ENCODE measurements at regions not wholly inside any gene's neighbourhood (a gene's known extent, or its start where the extent isn't known, plus 50 kb on each side); places are given as distances from the start of the nearest gene placed in this dataset.

DNA sequence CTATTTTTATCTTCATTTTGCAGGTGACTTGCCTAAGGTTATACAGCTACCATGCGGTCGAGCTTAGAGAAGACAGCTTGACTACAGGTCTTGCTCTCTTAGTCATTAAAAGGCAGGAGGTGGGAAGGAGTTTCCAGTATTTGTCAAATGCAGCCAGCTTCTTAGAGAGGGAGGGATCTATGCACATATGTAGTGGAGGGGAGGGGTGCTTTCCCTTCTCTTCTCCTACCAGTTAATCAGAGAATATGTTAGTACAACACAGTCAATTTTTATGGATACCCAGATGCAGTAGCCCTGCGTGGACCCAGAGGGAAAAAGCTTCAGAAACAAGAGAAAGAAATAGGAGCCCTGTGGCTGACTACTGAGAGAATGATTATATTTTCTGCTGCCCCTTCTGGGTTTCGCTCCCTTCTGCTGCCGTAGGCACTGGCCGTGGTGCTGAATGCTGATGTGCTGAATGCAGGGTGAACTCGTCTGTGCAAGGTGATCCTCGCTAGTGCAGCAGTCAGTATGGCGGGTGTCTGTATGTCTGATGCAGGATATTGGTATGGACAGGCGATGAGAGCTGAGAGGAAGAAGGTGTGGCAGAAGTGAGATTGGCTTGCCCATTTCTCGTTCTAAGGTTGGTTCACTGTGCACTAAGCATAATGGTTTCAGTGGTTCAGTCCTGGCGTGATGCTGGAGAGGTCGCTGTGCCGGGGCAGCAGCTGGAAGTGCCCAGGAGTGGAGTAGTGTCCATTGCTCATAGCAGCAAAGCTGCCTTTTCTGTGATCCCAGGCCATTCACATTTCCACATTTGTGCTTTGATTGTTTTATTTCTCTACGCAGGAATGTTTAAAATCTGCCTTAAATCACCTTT lies 189.2 kb upstream of the PODXL start:
- Histone ChIP-seq H3K4me3 (no peak overlapping the region), H3K36me3 (no peaks in the 10 kb centered on the region), H3K4me1 (no peaks in the 10 kb centered on the region), H3K9me3 (no peaks in the 10 kb centered on the region), H3K27me3 (peaks cover 0 to 13% (median 9%) of the 10 kb centered on the region in 7 donors), H3K27ac (no peak overlapping the region)
- DNase-seq (peak; percentile 25 to 32), ATAC-seq (peak in 2 of 8 donors; percentile 58 to 63)
- intact Hi-C loops (cut with DNase I) = no loop called here
- TF ChIP-seq, protein P1, sequence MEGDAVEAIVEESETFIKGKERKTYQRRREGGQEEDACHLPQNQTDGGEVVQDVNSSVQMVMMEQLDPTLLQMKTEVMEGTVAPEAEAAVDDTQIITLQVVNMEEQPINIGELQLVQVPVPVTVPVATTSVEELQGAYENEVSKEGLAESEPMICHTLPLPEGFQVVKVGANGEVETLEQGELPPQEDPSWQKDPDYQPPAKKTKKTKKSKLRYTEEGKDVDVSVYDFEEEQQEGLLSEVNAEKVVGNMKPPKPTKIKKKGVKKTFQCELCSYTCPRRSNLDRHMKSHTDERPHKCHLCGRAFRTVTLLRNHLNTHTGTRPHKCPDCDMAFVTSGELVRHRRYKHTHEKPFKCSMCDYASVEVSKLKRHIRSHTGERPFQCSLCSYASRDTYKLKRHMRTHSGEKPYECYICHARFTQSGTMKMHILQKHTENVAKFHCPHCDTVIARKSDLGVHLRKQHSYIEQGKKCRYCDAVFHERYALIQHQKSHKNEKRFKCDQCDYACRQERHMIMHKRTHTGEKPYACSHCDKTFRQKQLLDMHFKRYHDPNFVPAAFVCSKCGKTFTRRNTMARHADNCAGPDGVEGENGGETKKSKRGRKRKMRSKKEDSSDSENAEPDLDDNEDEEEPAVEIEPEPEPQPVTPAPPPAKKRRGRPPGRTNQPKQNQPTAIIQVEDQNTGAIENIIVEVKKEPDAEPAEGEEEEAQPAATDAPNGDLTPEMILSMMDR (IDR thresholded peaks at IDR 0.05) = no peak
- 36 to 39% methylated on average over 15 of the region's 15 CpGs for WGBS, 2 donors

DNA sequence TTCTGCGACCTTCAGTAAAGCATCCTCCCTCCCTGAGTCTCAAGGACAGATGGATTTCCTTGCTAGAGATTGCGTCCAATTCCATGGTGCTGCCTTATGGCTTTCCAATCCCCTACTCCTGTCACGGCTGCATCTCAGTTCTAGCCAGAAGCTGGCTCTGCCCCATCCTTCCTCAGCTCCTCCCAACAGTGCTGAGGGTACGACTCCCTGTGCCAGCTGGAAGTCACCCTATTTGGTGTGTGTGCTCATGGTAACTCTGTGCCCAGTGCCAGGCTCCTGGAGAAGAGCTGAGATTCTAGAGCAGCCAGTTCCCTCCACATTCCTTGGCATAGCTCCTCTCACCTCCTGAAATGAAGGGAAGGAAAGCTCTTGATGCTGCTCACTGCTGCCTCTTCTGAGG lies 185.0 kb upstream of the PODXL start:
- Histone ChIP-seq H3K27ac (no peak overlapping the region), H3K36me3 (no peaks in the 10 kb centered on the region), H3K9me3 (no peaks in the 10 kb centered on the region), H3K4me1 (no peaks in the 10 kb centered on the region), H3K27me3 (peaks cover 0 to 44% (median 15%) of the 10 kb centered on the region in 7 donors), H3K4me3 (no peak overlapping the region)
- TF ChIP-seq, protein P1 (IDR thresholded peaks at IDR 0.05) = no peak
- intact Hi-C loops (cut with DNase I) = no loop called here
- DNase-seq (no peak), ATAC-seq (no peak)
- 68 to 72% methylated on average over 4 of the region's 4 CpGs for WGBS, 2 donors

DNA sequence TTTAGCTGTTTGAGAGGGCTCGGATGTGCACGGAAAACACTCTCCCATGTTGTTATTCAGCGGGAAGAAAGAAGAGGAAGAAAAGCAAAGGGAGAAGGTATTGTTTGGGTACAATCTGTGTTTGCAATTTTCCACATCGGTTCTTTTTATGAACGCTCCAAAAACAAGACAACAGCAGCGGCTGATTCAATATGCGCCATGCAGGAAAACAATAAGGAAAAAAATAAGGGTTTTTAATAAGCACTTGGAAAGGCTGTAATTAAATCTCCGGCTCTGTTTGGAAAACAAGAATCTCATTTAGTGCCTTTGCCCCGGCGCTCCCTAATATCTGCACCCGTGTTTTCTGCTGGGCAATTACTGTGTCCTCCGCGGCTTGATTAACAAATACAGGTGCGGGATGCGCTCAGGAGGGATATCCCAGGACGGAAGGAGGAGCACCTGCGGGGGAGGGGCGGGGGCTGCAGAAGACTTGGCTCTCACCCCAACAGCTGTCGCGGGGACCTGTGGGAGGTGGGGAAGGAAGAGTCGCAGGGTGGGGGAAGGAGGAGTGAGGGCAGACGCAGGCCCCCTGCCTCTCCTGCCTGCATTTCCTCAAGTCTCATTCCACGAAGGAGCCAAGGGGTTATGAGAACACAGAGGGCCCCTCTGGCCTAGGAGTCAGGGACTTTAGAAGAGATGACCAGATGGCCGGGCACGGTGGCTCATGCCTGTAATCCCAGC lies 181.5 kb upstream of the PODXL start:
- Histone ChIP-seq H3K27ac (no peak overlapping the region), H3K4me3 (no peak overlapping the region), H3K36me3 (no peaks in the 10 kb centered on the region), H3K27me3 (peaks cover 0 to 46% (median 15%) of the 10 kb centered on the region in 7 donors), H3K4me1 (peaks cover 0 to 4% (median 0%) of the 10 kb centered on the region in 9 donors), H3K9me3 (no peaks in the 10 kb centered on the region)
- TF ChIP-seq, protein P1 (IDR thresholded peaks at IDR 0.05) = no peak
- 58 to 60% methylated on average over 25 of the region's 25 CpGs for WGBS, 2 donors
- DNase-seq (no peak), ATAC-seq (no peak)
- intact Hi-C loops (cut with DNase I) = no loop called here

DNA sequence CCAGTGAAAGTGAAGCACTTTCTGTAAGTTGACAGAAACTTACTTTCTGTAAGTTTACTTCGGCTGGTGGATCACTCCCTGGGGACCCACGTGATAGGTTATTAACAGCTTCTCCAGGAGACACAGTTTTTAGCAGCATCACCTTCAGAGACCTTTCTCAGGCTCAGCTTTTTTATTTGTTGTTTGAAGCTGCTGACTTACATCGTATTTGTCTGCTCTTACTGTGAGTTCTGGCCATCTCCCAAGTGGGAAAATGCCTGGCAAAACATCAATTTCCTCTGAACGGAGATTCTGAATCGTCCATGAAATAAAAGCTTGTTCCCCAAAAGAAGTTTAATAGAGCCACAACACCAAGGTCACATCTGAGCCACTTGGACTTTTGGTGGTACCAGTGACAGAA lies 178.7 kb upstream of the PODXL start:
- intact Hi-C loops (cut with DNase I) = no loop called here

More for the DNA sequence above, 178.7 kb upstream of the PODXL start:
- Histone ChIP-seq H3K27ac (no peak overlapping the region), H3K9me3 (no peaks in the 10 kb centered on the region), H3K4me1 (peaks cover 0 to 4% (median 0%) of the 10 kb centered on the region in 9 donors), H3K36me3 (no peaks in the 10 kb centered on the region), H3K4me3 (no peak overlapping the region), H3K27me3 (peaks cover 0 to 43% (median 6%) of the 10 kb centered on the region in 7 donors)
- no peak for ATAC-seq
- WGBS, 2 donors = 32 to 43% methylated on average over 5 of the region's 5 CpGs
- DNase-seq = no peak
- TF ChIP-seq, protein P1 (IDR thresholded peaks at IDR 0.05) = no peak
